GM23248 (cell line): ENCODE measurements at regions not wholly inside any gene's neighbourhood (a gene's known extent, or its start where the extent isn't known, plus 50 kb on each side); places are given as distances from the start of the nearest gene placed in this dataset.

ENCODE experiments used
- EZH2 ChIP-seq: fragments of 200-600 bp; sonication (generic); IDR thresholded peaks from 2 replicates; pipeline ENCODE4 v1.6.1; 2018; ENCODE audit warnings: antibody characterized with exemption, mild to moderate bottlenecking; ENCODE audit not compliant: insufficient read depth, poor library complexity, severe bottlenecking
- EZH2phosphoT487 ChIP-seq: fragments of 200-600 bp; sonication (generic); IDR thresholded peaks from 2 replicates; pipeline ENCODE4 v1.6.1; 2018; ENCODE audit warnings: antibody characterized with exemption, moderate library complexity, mild to moderate bottlenecking, low read depth; ENCODE audit not compliant: insufficient read depth

DNA sequence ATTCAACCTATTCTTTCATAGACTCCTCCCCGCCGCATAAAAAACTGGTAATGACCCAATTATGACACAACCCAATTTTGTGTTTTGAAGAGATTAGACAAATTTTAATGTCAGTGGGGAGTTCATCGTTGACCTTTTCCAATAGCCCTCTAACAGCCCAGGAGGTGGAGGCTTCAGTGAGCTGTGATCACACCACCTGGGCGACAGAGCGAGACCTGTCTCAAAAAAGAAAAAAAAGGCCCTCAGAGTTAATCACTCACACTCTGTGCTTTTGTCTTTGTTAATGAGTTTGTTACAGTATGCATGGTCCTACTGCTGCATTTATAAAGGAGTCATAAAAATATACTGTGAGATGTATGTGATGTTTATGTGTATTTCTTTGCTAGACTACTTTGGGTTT lies 510.6 kb downstream of the CPS1 start:
- TF ChIP-seq EZH2 (no peak), EZH2phosphoT487 (no peak)
